ENCODE measurements at regions not wholly inside any gene's neighbourhood (a gene's known extent, or its start where the extent isn't known, plus 50 kb on each side); places are given as distances from the start of the nearest gene placed in this dataset.

DNA sequence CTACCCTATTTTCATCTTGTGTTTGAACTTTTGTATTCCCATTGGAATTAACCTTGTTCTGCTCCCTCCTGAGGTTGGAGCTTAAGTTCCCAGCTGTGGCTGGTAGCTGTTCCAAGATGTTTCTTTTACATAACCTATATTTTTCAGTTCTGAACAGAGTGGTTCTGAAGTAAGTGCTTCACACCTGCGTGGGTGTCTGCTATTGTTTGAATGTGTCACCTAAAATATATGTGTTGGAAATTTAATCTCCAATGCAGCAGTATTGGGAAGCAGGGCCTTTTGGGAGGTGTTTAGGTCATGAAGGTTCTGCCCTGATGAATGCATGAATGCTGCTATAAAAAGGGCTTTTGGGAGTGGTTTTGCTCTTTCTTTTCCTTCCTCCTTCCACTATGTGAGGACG, 123.8 kb downstream of the LACC1 start:
- Histone ChIP-seq H3K4me3 (ENCODE audit: low read length) (no peak overlapping the region), H3K9me3 (ENCODE audit: control insufficient read depth, low read length) (no peaks in the 10 kb centered on the region), H3K27me3 (ENCODE audit: control insufficient read depth, insufficient read depth, low read length, poor library complexity, severe bottlenecking) (no peaks in the 10 kb centered on the region), H3K36me3 (ENCODE audit: control insufficient read depth, insufficient read depth, low read length) (no peaks in the 10 kb centered on the region), H3K9ac (ENCODE audit: extremely low read depth, low read length, poor library complexity, severe bottlenecking) (no peak overlapping the region), H3K27ac (ENCODE audit: low read depth, low read length) (no peak overlapping the region), H3K4me1 (ENCODE audit: control insufficient read depth, insufficient read depth, low read length) (peaks cover 6% of the 10 kb centered on the region)
- Mint-ChIP-seq H3K4me1 (peaks cover 8% of the 10 kb centered on the region), H3K27ac (no peak overlapping the region), H3K27me3 (ENCODE audit: insufficient read depth) (no peaks in the 10 kb centered on the region), H3K36me3 (ENCODE audit: low read depth) (no peaks in the 10 kb centered on the region), H3K4me3 (no peak overlapping the region), H3K9me3 (peaks cover 8% of the 10 kb centered on the region)
- TF ChIP-seq, protein P1, sequence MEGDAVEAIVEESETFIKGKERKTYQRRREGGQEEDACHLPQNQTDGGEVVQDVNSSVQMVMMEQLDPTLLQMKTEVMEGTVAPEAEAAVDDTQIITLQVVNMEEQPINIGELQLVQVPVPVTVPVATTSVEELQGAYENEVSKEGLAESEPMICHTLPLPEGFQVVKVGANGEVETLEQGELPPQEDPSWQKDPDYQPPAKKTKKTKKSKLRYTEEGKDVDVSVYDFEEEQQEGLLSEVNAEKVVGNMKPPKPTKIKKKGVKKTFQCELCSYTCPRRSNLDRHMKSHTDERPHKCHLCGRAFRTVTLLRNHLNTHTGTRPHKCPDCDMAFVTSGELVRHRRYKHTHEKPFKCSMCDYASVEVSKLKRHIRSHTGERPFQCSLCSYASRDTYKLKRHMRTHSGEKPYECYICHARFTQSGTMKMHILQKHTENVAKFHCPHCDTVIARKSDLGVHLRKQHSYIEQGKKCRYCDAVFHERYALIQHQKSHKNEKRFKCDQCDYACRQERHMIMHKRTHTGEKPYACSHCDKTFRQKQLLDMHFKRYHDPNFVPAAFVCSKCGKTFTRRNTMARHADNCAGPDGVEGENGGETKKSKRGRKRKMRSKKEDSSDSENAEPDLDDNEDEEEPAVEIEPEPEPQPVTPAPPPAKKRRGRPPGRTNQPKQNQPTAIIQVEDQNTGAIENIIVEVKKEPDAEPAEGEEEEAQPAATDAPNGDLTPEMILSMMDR (conservative IDR thresholded peaks at IDR 0.05): no peak
- WGBS, 2 experiments (ENCODE audit: insufficient coverage in 1 of 2, insufficient read length in 1 of 2): 96 to 100% methylated on average over 1 to 2 of the region's 2 CpGs
- no peak for DNase-seq

DNA sequence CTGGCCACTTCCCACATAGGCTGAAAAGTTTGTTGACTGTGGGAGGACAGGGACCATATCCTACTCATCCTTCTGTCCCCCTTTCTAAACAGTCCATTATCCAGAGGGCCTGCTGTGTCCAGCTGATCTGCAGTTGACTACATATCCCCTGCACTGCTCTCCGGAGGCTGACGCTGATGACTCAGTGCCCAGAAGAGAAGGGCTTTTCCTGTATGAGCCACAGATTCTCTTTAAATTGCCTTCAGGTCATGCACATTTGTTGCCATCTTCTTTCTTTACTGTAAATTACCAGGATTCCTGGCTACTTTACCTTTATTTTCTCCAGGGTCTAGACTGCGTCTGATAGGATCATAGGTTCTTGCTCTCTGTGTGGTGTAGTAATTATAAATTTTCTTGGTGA, 125.2 kb downstream of the LACC1 start:
- no peak for DNase-seq
- peaks cover 6% of the 10 kb centered on the region for H3K4me1 ChIP-seq (ENCODE audit: control insufficient read depth, insufficient read depth, low read length)
- WGBS, 2 experiments (ENCODE audit: insufficient coverage in 1 of 2, insufficient read length in 1 of 2): 95 to 100% methylated on average over 1 to 3 of the region's 3 CpGs
- H3K4me3 Mint-ChIP-seq: no peak overlapping the region
- H3K9me3 Mint-ChIP-seq: peaks cover 8% of the 10 kb centered on the region
- H3K27me3 Mint-ChIP-seq (ENCODE audit: insufficient read depth): no peaks in the 10 kb centered on the region
- H3K27ac ChIP-seq (ENCODE audit: low read depth, low read length): no peak overlapping the region
- H3K27me3 ChIP-seq (ENCODE audit: control insufficient read depth, insufficient read depth, low read length, poor library complexity, severe bottlenecking): no peaks in the 10 kb centered on the region
- H3K9ac ChIP-seq (ENCODE audit: extremely low read depth, low read length, poor library complexity, severe bottlenecking): no peak overlapping the region
- TF ChIP-seq, protein P1 (conservative IDR thresholded peaks at IDR 0.05): no peak
- peaks cover 8% of the 10 kb centered on the region for H3K4me1 Mint-ChIP-seq
- H3K9me3 ChIP-seq (ENCODE audit: control insufficient read depth, low read length): no peaks in the 10 kb centered on the region
- H3K4me3 ChIP-seq (ENCODE audit: low read length): no peak overlapping the region
- H3K27ac Mint-ChIP-seq: no peak overlapping the region
- no peaks in the 10 kb centered on the region for H3K36me3 ChIP-seq (ENCODE audit: control insufficient read depth, insufficient read depth, low read length)
- H3K36me3 Mint-ChIP-seq (ENCODE audit: low read depth): no peaks in the 10 kb centered on the region

DNA sequence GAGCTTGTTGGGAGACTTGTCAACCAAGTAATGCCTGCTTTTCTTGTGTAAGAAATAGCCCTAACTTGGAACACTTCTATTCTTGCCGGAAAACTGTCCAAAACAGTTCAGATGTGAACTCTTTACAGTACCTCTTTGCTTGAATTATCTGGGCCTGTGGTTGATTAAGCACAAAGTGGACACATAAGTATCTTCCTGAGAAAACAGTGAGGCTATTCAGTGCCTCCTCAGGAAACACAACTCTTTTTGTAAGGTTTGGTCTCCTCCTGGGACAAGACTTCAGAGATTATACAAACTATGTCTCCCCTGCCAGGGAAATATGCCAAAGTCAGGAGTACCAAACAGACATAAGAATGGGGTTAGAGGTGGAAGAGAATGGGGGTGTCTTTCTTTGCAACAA, 127.7 kb downstream of the LACC1 start:
- Mint-ChIP-seq H3K27me3 (ENCODE audit: insufficient read depth) (no peaks in the 10 kb centered on the region), H3K4me1 (peaks cover 14% of the 10 kb centered on the region), H3K4me3 (no peak overlapping the region), H3K9me3 (peaks cover 4% of the 10 kb centered on the region), H3K36me3 (ENCODE audit: low read depth) (no peaks in the 10 kb centered on the region), H3K27ac (no peak overlapping the region)
- Histone ChIP-seq H3K9me3 (ENCODE audit: control insufficient read depth, low read length) (no peaks in the 10 kb centered on the region), H3K4me1 (ENCODE audit: control insufficient read depth, insufficient read depth, low read length) (peaks cover 6% of the 10 kb centered on the region), H3K27me3 (ENCODE audit: control insufficient read depth, insufficient read depth, low read length, poor library complexity, severe bottlenecking) (no peaks in the 10 kb centered on the region), H3K36me3 (ENCODE audit: control insufficient read depth, insufficient read depth, low read length) (no peaks in the 10 kb centered on the region), H3K9ac (ENCODE audit: extremely low read depth, low read length, poor library complexity, severe bottlenecking) (no peak overlapping the region), H3K27ac (ENCODE audit: low read depth, low read length) (no peak overlapping the region), H3K4me3 (ENCODE audit: low read length) (no peak overlapping the region)
- DNase-seq: no peak
- TF ChIP-seq, protein P1 (conservative IDR thresholded peaks at IDR 0.05): no peak
- 93 to 100% methylated on average over 1 of the region's 1 CpG for WGBS, 2 experiments (ENCODE audit: insufficient coverage in 1 of 2, insufficient read length in 1 of 2)

All from endodermal cell (in vitro differentiated cells).